ENCODE measurements at regions not wholly inside any gene's neighbourhood (a gene's known extent, or its start where the extent isn't known, plus 50 kb on each side); places are given as distances from the start of the nearest gene placed in this dataset.

GRCh38 chr2:239793836-239794235, 231.3 kb downstream of the NDUFA10 start:
- Histone ChIP-seq H3K4me3 (no peak overlapping the region), H3K27ac (no peak overlapping the region), H3K36me3 (no peaks in the 10 kb centered on the region), H3K4me1 (no peaks in the 10 kb centered on the region), H3K27me3 (no peaks in the 10 kb centered on the region), H3K9me3 (no peaks in the 10 kb centered on the region)
- 50 to 87% methylated on average over 3 to 7 of the region's 7 CpGs for WGBS, 2 donors (ENCODE audit: low coverage in 1 of 2)
- intact Hi-C loops (cut with DNase I; ENCODE audit: low total_unique reads) (no loop called here), in situ Hi-C loops (cut with MboI; ENCODE audit: low pct_ligation_motif_present in 1 of 4, low pct_unique_long_range_greater_than_20kb in 1 of 4, low sequenced_read_pairs in 3 of 4) (no loop called here)
- no peak for DNase-seq
- TF ChIP-seq CTCF (IDR thresholded peaks at IDR 0.05), result no peak
- TF ChIP-seq POLR2AphosphoS5 (IDR thresholded peaks at IDR 0.05), result no peak
- no peak for TF ChIP-seq POLR2A (IDR thresholded peaks at IDR 0.05)
- no peak for TF ChIP-seq EP300 (IDR thresholded peaks at IDR 0.05; ENCODE audit: low read depth)

GRCh38 chr2:239793086-239793485, 232.1 kb downstream of the NDUFA10 start:
- Histone ChIP-seq H3K4me3 (no peak overlapping the region), H3K27ac (no peak overlapping the region), H3K9me3 (no peaks in the 10 kb centered on the region), H3K4me1 (no peaks in the 10 kb centered on the region), H3K27me3 (no peaks in the 10 kb centered on the region), H3K36me3 (no peaks in the 10 kb centered on the region)
- WGBS, 2 donors (ENCODE audit: low coverage in 1 of 2), result 87 to 88% methylated on average over 3 to 5 of the region's 5 CpGs
- DNase-seq, result no peak
- in situ Hi-C loops (cut with MboI; ENCODE audit: low pct_ligation_motif_present in 1 of 4, low pct_unique_long_range_greater_than_20kb in 1 of 4, low sequenced_read_pairs in 3 of 4) (no loop called here), intact Hi-C loops (cut with DNase I; ENCODE audit: low total_unique reads) (no loop called here)
- TF ChIP-seq POLR2AphosphoS5 (IDR thresholded peaks at IDR 0.05), result no peak
- TF ChIP-seq EP300 (IDR thresholded peaks at IDR 0.05; ENCODE audit: low read depth), result no peak
- TF ChIP-seq POLR2A (IDR thresholded peaks at IDR 0.05), result no peak
- no peak for TF ChIP-seq CTCF (IDR thresholded peaks at IDR 0.05)

GRCh38 chr2:239792405-239793084, 232.6 kb downstream of the NDUFA10 start:
- in situ Hi-C loops (cut with MboI; ENCODE audit: low pct_ligation_motif_present in 1 of 4, low pct_unique_long_range_greater_than_20kb in 1 of 4, low sequenced_read_pairs in 3 of 4), result no loop called here
- no peaks in the 10 kb centered on the region for H3K4me1 ChIP-seq
- TF ChIP-seq POLR2A (IDR thresholded peaks at IDR 0.05), result no peak
- no peak for TF ChIP-seq POLR2AphosphoS5 (IDR thresholded peaks at IDR 0.05)
- TF ChIP-seq EP300 (IDR thresholded peaks at IDR 0.05; ENCODE audit: low read depth), result no peak
- TF ChIP-seq CTCF (IDR thresholded peaks at IDR 0.05), result no peak
- peak; percentile 2 for DNase-seq
- no peak overlapping the region for H3K27ac ChIP-seq
- H3K27me3 ChIP-seq, result no peaks in the 10 kb centered on the region
- intact Hi-C loops (cut with DNase I; ENCODE audit: low total_unique reads), result no loop called here
- WGBS, 2 donors (ENCODE audit: low coverage in 1 of 2), result 84 to 100% methylated on average over 1 to 18 of the region's 18 CpGs
- no peaks in the 10 kb centered on the region for H3K9me3 ChIP-seq
- no peak overlapping the region for H3K4me3 ChIP-seq
- no peaks in the 10 kb centered on the region for H3K36me3 ChIP-seq

GRCh38 chr2:239791526-239792404, 233.4 kb downstream of the NDUFA10 start:
- TF ChIP-seq CTCF (IDR thresholded peaks at IDR 0.05) (no peak), POLR2AphosphoS5 (IDR thresholded peaks at IDR 0.05) (no peak), EP300 (IDR thresholded peaks at IDR 0.05; ENCODE audit: low read depth) (no peak), POLR2A (IDR thresholded peaks at IDR 0.05) (no peak)

More at GRCh38 chr2:239791526-239792404, 233.4 kb downstream of the NDUFA10 start:
- DNase-seq, result peak; percentile 3
- intact Hi-C loops (cut with DNase I; ENCODE audit: low total_unique reads), result no loop called here
- in situ Hi-C loops (cut with MboI; ENCODE audit: low pct_ligation_motif_present in 1 of 4, low pct_unique_long_range_greater_than_20kb in 1 of 4, low sequenced_read_pairs in 3 of 4), result no loop called here
- 55 to 71% methylated on average over 5 to 22 of the region's 22 CpGs for WGBS, 2 donors (ENCODE audit: low coverage in 1 of 2)
- Histone ChIP-seq H3K27ac (no peak overlapping the region), H3K4me1 (no peaks in the 10 kb centered on the region), H3K36me3 (no peaks in the 10 kb centered on the region), H3K4me3 (no peak overlapping the region), H3K27me3 (no peaks in the 10 kb centered on the region), H3K9me3 (no peaks in the 10 kb centered on the region)
